K562 (cell line): ENCODE measurements at regions not wholly inside any gene's neighbourhood (a gene's known extent, or its start where the extent isn't known, plus 50 kb on each side); places are given as distances from the start of the nearest gene placed in this dataset.

Experiments
- BHLHE40 ChIP-seq: IDR thresholded peaks from 2 replicates; pipeline ENCODE4 v1.6.1; 2011; ENCODE audit warnings: low read length, improper control_type of control experiment
- DPF2 ChIP-seq: fragments of 450-650 bp; IDR thresholded peaks from 2 replicates; pipeline ENCODE4 v1.6.1; 2016
- ELF1 ChIP-seq: fragments of 200-800 bp; sonication (Bioruptor generic); IDR thresholded peaks from 2 replicates; pipeline ENCODE4 v1.6.1; 2016; ENCODE audit warnings: missing genetic modification characterization, missing compliant biosample characterization
- FOS ChIP-seq: IDR thresholded peaks from 3 replicates; pipeline ENCODE4 v1.6.1; 2011; ENCODE audit not compliant: insufficient read length; ENCODE audit errors: extremely low read depth
- GABPB1 ChIP-seq: sonication (generic); formaldehyde crosslinking; IDR thresholded peaks from 2 replicates; pipeline ENCODE4 v1.8.0; 2022; ENCODE audit warnings: mild to moderate bottlenecking, missing genetic modification reagents
- HDAC8 ChIP-seq: fragments of 450-650 bp; IDR thresholded peaks from 2 replicates; pipeline ENCODE4 v1.6.1; 2016; ENCODE audit warnings: mild to moderate bottlenecking, missing genetic modification characterization, moderate library complexity, missing compliant biosample characterization
- HNRNPLL ChIP-seq: fragments of 200-400 bp; formaldehyde crosslinking; IDR thresholded peaks from 2 replicates; pipeline ENCODE4 v1.6.1; 2017; ENCODE audit warnings: low read length, low read depth, mild to moderate bottlenecking; ENCODE audit not compliant: poor library complexity, severe bottlenecking
- MEIS2 ChIP-seq: fragments of 450-650 bp; IDR thresholded peaks from 2 replicates; pipeline ENCODE4 v1.6.1; 2014; ENCODE audit warnings: mild to moderate bottlenecking; ENCODE audit not compliant: partially characterized antibody
- MYNN ChIP-seq, 2 experiments: sonication (generic); formaldehyde crosslinking in 1 of 2; IDR thresholded peaks; 2 replicates each; pipeline versions ENCODE4 v1.5.0 to v1.6.1; 2016 to 2020; ENCODE audit warnings: antibody characterized with exemption in 1 of 2, missing genetic modification reagents in 1 of 2
- NRF1 ChIP-seq, 2 experiments: fragments of 450-650 bp; IDR thresholded peaks in 1 of 2; conservative IDR thresholded peaks in 1 of 2; 2 replicates each; pipeline ENCODE4 v1.6.1; 2014; ENCODE audit warnings: mild to moderate bottlenecking in 2 of 2
- PML ChIP-seq: IDR thresholded peaks from 2 replicates; pipeline ENCODE4 v1.6.1; 2012; ENCODE audit warnings: low read length, inconsistent platforms
- RB1 ChIP-seq: fragments of 450-650 bp; IDR thresholded peaks from 2 replicates; pipeline ENCODE4 v1.6.1; 2017; ENCODE audit warnings: low read depth, mild to moderate bottlenecking
- RCOR1 ChIP-seq, 2 experiments: IDR thresholded peaks; 2 replicates each; pipeline ENCODE4 v1.6.1; 2012; ENCODE audit warnings: low read depth in 2 of 2, low read length in 2 of 2, borderline replicate concordance in 1 of 2, improper control_type of control experiment in 1 of 2
- RFX1 ChIP-seq: fragments of 450-650 bp; IDR thresholded peaks from 2 replicates; pipeline ENCODE4 v1.6.1; 2016; ENCODE audit warnings: mild to moderate bottlenecking, moderate library complexity
- SMARCA4 ChIP-seq: fragments of 450-650 bp; IDR thresholded peaks from 2 replicates; pipeline ENCODE4 v1.6.1; 2016
- SMARCE1 ChIP-seq: fragments of 450-650 bp; IDR thresholded peaks from 2 replicates; pipeline ENCODE4 v1.7.1; 2016; ENCODE audit warnings: mild to moderate bottlenecking
- TCF15 ChIP-seq: fragments of 250-450 bp; sonication (Bioruptor Pico); IDR thresholded peaks from 2 replicates; pipeline ENCODE4 v1.8.0; 2022; ENCODE audit warnings: moderate library complexity, mild to moderate bottlenecking, inconsistent platforms
- THAP7 ChIP-seq: fragments of 250-450 bp; sonication (Bioruptor Pico); IDR thresholded peaks from 2 replicates; pipeline ENCODE4 v1.5.0; 2021
- U2AF1 ChIP-seq: fragments of 200-400 bp; formaldehyde crosslinking; optimal IDR thresholded peaks from 2 replicates; pipeline ENCODE3; 2017; ENCODE audit warnings: mild to moderate bottlenecking, low read depth, low read length, moderate library complexity
- ZBTB33 ChIP-seq: sonication (generic); formaldehyde crosslinking; IDR thresholded peaks from 2 replicates; pipeline ENCODE4 v1.8.1; 2023; ENCODE audit warnings: mild to moderate bottlenecking, missing genetic modification reagents
- ZFP30 ChIP-seq: fragments of 250-450 bp; sonication (Bioruptor Pico); IDR thresholded peaks from 2 replicates; pipeline ENCODE4 v1.8.0; 2022; ENCODE audit warnings: moderate library complexity, mild to moderate bottlenecking, inconsistent platforms, borderline replicate concordance
- ZKSCAN8 ChIP-seq: fragments of 200-800 bp; sonication (Bioruptor generic); IDR thresholded peaks from 2 replicates; pipeline ENCODE4 v1.6.1; 2016; ENCODE audit warnings: missing genetic modification characterization, missing compliant biosample characterization
- ZNF740 ChIP-seq, 3 experiments: fragments of 200-800 bp in 1 of 3; sonication (Bioruptor generic) in 1 of 3; sonication (generic) in 1 of 3; formaldehyde crosslinking in 1 of 3; IDR thresholded peaks; 2 replicates each; pipeline versions ENCODE4 v1.6.1 to v1.8.0; 2016 to 2022; ENCODE audit warnings: mild to moderate bottlenecking in 2 of 3, missing compliant biosample characterization in 2 of 3, missing genetic modification characterization in 2 of 3, missing genetic modification reagents in 1 of 3
- ZNF764 ChIP-seq: fragments of 250-450 bp; sonication (Bioruptor Pico); IDR thresholded peaks from 2 replicates; pipeline ENCODE4 v1.4.0; 2020; ENCODE audit warnings: low read depth, mild to moderate bottlenecking, moderate library complexity

GRCh38 chr1:201714542-201715329, 114.2 kb upstream of the IPO9 start (continued):
- TF ChIP-seq ZNF740 (CRISPR knock-in tag; IDR thresholded peaks at IDR 0.05) = no peak
- no peak for TF ChIP-seq ZNF740 (tag; IDR thresholded peaks at IDR 0.05)
- TF ChIP-seq FOS = peak; percentile 62
- no peak for TF ChIP-seq TCF15 (CRISPR knock-in tag)
- TF ChIP-seq ZFP30 (CRISPR knock-in tag) = no peak
- TF ChIP-seq RB1 = no peak
- peak; percentile 39; the same call in 1 of the 2 replicates for TF ChIP-seq BHLHE40
- TF ChIP-seq ELF1 (tag) = no peak
- TF ChIP-seq ZNF764 = no peak
- peak; percentile 73; the same call in 1 of the 2 replicates for TF ChIP-seq SMARCA4
- peak in 1 of 2 experiments; percentile 54; a peak in 1 of 4 replicates for TF ChIP-seq RCOR1 (IDR thresholded peaks at IDR 0.05; ENCODE audit: borderline replicate concordance in 1 of 2, low read depth in 2 of 2, low read length in 2 of 2)
- peak; percentile 71; the same call in 1 of the 2 replicates for TF ChIP-seq MYNN (IDR thresholded peaks at IDR 0.05)
- TF ChIP-seq MYNN (CRISPR knock-in tag; IDR thresholded peaks at IDR 0.05) = no peak
- peak; percentile 75; the same call in 1 of the 2 replicates for TF ChIP-seq SMARCE1
- no peak for TF ChIP-seq U2AF1
- no peak for TF ChIP-seq PML
- no peak for TF ChIP-seq HNRNPLL
- no peak for TF ChIP-seq RFX1
- peak; percentile 66 for TF ChIP-seq DPF2
- no peak for TF ChIP-seq GABPB1
- 0 out of 4 replicates have a peak, but pooled peaks of 1 of the 2 experiments have one; percentile 29 for TF ChIP-seq NRF1 (conservative IDR thresholded peaks at IDR 0.05 in 1 of 2, IDR thresholded peaks at IDR 0.05 in 1 of 2)
- peak; percentile 50 for TF ChIP-seq MEIS2
- TF ChIP-seq ZKSCAN8 (CRISPR knock-in tag) = no peak
- no peak for TF ChIP-seq HDAC8 (tag)
- TF ChIP-seq THAP7 (CRISPR knock-in tag) = no peak
- TF ChIP-seq ZBTB33 = 0 out of 2 replicates have a peak, but pooled peaks have one; percentile 21
